ENCODE measurements at regions not wholly inside any gene's neighbourhood (a gene's known extent, or its start where the extent isn't known, plus 50 kb on each side); places are given as distances from the start of the nearest gene placed in this dataset.

DNA sequence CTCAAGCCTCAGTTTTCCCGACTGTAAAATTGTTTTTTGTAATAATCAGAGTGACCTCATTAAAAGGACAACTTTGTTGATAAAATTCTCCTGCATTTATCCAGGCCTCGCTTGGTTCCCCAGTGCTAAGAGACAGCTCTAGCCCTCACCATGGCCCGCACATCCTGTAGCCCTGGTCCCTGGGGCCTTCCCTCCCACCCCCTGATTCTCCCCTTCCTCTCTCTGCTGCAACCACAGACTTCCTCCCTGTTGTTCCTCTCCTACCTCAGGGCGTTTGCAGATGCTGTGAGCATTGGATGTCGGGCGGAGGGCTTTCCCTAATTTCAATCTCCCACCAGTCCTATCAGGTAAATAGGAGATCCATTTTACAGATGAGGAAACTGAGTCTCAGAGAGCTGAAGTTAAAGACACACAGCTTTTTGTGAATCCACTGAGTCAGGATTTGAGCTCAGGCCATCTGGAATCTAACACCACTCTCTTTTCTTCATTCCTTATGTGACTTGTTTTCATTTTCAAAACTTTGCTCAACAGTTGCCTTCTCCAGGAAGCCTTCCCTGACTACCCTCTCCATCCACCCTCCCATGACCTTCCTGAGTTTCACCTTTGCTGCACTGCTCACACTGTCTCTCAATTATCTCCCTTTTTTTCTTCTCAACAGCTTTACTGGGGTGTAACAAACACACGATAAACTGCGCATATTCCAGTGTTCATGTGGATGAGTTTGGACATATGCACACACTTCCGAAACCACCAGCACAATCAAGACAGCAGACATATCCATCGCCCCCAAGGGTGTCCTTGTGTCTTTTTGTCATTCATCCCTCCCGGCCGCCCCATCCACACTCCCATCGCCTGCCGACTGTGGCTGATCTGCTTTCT lies 107.1 kb downstream of the CEBPB start:
- TF ChIP-seq, protein P1, sequence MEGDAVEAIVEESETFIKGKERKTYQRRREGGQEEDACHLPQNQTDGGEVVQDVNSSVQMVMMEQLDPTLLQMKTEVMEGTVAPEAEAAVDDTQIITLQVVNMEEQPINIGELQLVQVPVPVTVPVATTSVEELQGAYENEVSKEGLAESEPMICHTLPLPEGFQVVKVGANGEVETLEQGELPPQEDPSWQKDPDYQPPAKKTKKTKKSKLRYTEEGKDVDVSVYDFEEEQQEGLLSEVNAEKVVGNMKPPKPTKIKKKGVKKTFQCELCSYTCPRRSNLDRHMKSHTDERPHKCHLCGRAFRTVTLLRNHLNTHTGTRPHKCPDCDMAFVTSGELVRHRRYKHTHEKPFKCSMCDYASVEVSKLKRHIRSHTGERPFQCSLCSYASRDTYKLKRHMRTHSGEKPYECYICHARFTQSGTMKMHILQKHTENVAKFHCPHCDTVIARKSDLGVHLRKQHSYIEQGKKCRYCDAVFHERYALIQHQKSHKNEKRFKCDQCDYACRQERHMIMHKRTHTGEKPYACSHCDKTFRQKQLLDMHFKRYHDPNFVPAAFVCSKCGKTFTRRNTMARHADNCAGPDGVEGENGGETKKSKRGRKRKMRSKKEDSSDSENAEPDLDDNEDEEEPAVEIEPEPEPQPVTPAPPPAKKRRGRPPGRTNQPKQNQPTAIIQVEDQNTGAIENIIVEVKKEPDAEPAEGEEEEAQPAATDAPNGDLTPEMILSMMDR (IDR thresholded peaks at IDR 0.05), result no peak
- TF ChIP-seq POLR2A (IDR thresholded peaks at IDR 0.05), result no peak

Measured in right lobe of liver (tissue), 4 donors.